Retinal pigment epithelial cell (primary cell): ENCODE measurements at regions not wholly inside any gene's neighbourhood (a gene's known extent, or its start where the extent isn't known, plus 50 kb on each side); places are given as distances from the start of the nearest gene placed in this dataset.

Source experiments
- DNase-seq: peaks from one replicate; pipeline ENCODE4 v3.0.0-alpha.2; 2010; ENCODE audit warnings: low read depth
- H3K4me3 ChIP-seq: 2 replicates; pipeline ENCODE4 v1.5.1; 2011; ENCODE audit warnings: mild to moderate bottlenecking, low read length, control low read depth, moderate library complexity
- CTCF ChIP-seq: conservative IDR thresholded peaks from 2 replicates; pipeline ENCODE4 v1.5.1; 2011; ENCODE audit warnings: low read depth, low read length, control low read depth, inconsistent platforms

GRCh38 chr4:71202705-71203104, 136.1 kb upstream of the SLC4A4 start:
- no peak for TF ChIP-seq CTCF

GRCh38 chr4:71204056-71204455, 134.8 kb upstream of the SLC4A4 start:
- no peak overlapping the region for H3K4me3 ChIP-seq
- TF ChIP-seq CTCF: no peak
- DNase-seq: no peak

More at GRCh38 chr4:71202705-71203104, 136.1 kb upstream of the SLC4A4 start:
- H3K4me3 ChIP-seq: no peak overlapping the region
- DNase-seq: no peak

GRCh38 chr4:71206763-71207162, 132.1 kb upstream of the SLC4A4 start:
- no peak overlapping the region for H3K4me3 ChIP-seq
- TF ChIP-seq CTCF: no peak
- no peak for DNase-seq

GRCh38 chr4:71209161-71209560, 129.7 kb upstream of the SLC4A4 start:
- TF ChIP-seq CTCF: no peak
- no peak overlapping the region for H3K4me3 ChIP-seq
- no peak for DNase-seq

- DNase-seq: no peak
- TF ChIP-seq CTCF: no peak
- no peak overlapping the region for H3K4me3 ChIP-seq
Observed at GRCh38 chr4:71210823-71211222, 128.0 kb upstream of the SLC4A4 start.

- DNase-seq: no peak
- no peak for TF ChIP-seq CTCF
- H3K4me3 ChIP-seq: no peak overlapping the region
Observed at GRCh38 chr4:71211748-71212147, 127.1 kb upstream of the SLC4A4 start.

GRCh38 chr4:71212216-71212615, 126.6 kb upstream of the SLC4A4 start:
- DNase-seq: no peak
- H3K4me3 ChIP-seq: no peak overlapping the region
- no peak for TF ChIP-seq CTCF
